ENCODE measurements at regions not wholly inside any gene's neighbourhood (a gene's known extent, or its start where the extent isn't known, plus 50 kb on each side); places are given as distances from the start of the nearest gene placed in this dataset.

GRCh38 chr9:106106396-106106795 lies 412.1 kb downstream of the TMEM38B start:
- peaks cover 2% of the 10 kb centered on the region for H3K9me3 ChIP-seq (replicated peaks; ENCODE audit: control insufficient read depth, insufficient read depth, low read length)
- H4K20me1 ChIP-seq (replicated peaks; ENCODE audit: control insufficient read depth, extremely low read depth, insufficient read depth, low read length): no peaks in the 10 kb centered on the region
- CTCF ChIA-PET: no interaction called here
- dilution Hi-C loops (cut with MboI; ENCODE audit: extremely low pct_ligation_motif_present, low sequenced_read_pairs): no loop called here
- POLR2A ChIA-PET: no interaction called here
- no peaks in the 10 kb centered on the region for H3K79me2 ChIP-seq (ENCODE audit: control insufficient read depth, insufficient read depth, low read length)
- no peak for TF ChIP-seq GATA2 (IDR thresholded peaks at IDR 0.05; ENCODE audit: insufficient read depth, insufficient read length, low read depth, low read length)
- TF ChIP-seq MYC (IDR thresholded peaks at IDR 0.05; ENCODE audit: low read depth, low read length): no peak
- TF ChIP-seq EZH2 (IDR thresholded peaks at IDR 0.05; ENCODE audit: borderline replicate concordance, low read depth, low read length, severe bottlenecking): no peak
- TF ChIP-seq CTCF (IDR thresholded peaks at IDR 0.05; ENCODE audit: extremely low read depth in 1 of 2, insufficient read depth in 1 of 2, low read depth in 1 of 2, low read length in 2 of 2): no peak
- no peak for TF ChIP-seq POLR2AphosphoS5 (IDR thresholded peaks at IDR 0.05; ENCODE audit: insufficient read depth, low read depth, low read length)
- no peak for TF ChIP-seq MAX (IDR thresholded peaks at IDR 0.05; ENCODE audit: insufficient read depth, insufficient read length)
- no peak for TF ChIP-seq POLR2A (IDR thresholded peaks at IDR 0.05; ENCODE audit: low read depth, low read length)
- no peak for TF ChIP-seq FOS (IDR thresholded peaks at IDR 0.05; ENCODE audit: borderline replicate concordance, insufficient read depth, low read length)
- no peak for TF ChIP-seq JUN (IDR thresholded peaks at IDR 0.05; ENCODE audit: borderline replicate concordance, insufficient read depth, insufficient read length, low read depth)
- H3K4me1 ChIP-seq (ENCODE audit: control insufficient read depth, extremely low read depth, insufficient read depth, low read length): no peaks in the 10 kb centered on the region
- no peak overlapping the region for H3K4me2 ChIP-seq (ENCODE audit: insufficient read depth, low read length)
- no peak overlapping the region for H2AFZ ChIP-seq (ENCODE audit: low read depth, low read length)
- no peak overlapping the region for H3K4me3 ChIP-seq (replicated peaks in 1 of 3; ENCODE audit: insufficient read depth in 1 of 3, low read depth in 1 of 3, low read length in 3 of 3)
- intact Hi-C loops (cut with micrococcal nuclease): no loop called here
- FAIRE-seq (no peak), DNase-seq (ENCODE audit: low read depth, low spot score) (no peak)
- no peaks in the 10 kb centered on the region for H3K9me1 ChIP-seq (replicated peaks; ENCODE audit: control insufficient read depth, extremely low read depth, insufficient read depth, low read length)
- no peaks in the 10 kb centered on the region for H3K27me3 ChIP-seq (ENCODE audit: control insufficient read depth in 2 of 2, insufficient read depth in 2 of 2, low read length in 2 of 2)
- no peak overlapping the region for H3K27ac ChIP-seq (ENCODE audit: insufficient read depth, low read depth, low read length)
- no peaks in the 10 kb centered on the region for H3K36me3 ChIP-seq (ENCODE audit: control insufficient read depth in 2 of 2, extremely low read depth in 1 of 2, insufficient read depth in 2 of 2, low read length in 2 of 2)
- H3K9ac ChIP-seq (replicated peaks; ENCODE audit: extremely low read depth, insufficient read depth, low read length): no peak overlapping the region
- no TSS peak for BruUV-seq (replicated peaks)
